ENCODE measurements at regions not wholly inside any gene's neighbourhood (a gene's known extent, or its start where the extent isn't known, plus 50 kb on each side); places are given as distances from the start of the nearest gene placed in this dataset.

DNA sequence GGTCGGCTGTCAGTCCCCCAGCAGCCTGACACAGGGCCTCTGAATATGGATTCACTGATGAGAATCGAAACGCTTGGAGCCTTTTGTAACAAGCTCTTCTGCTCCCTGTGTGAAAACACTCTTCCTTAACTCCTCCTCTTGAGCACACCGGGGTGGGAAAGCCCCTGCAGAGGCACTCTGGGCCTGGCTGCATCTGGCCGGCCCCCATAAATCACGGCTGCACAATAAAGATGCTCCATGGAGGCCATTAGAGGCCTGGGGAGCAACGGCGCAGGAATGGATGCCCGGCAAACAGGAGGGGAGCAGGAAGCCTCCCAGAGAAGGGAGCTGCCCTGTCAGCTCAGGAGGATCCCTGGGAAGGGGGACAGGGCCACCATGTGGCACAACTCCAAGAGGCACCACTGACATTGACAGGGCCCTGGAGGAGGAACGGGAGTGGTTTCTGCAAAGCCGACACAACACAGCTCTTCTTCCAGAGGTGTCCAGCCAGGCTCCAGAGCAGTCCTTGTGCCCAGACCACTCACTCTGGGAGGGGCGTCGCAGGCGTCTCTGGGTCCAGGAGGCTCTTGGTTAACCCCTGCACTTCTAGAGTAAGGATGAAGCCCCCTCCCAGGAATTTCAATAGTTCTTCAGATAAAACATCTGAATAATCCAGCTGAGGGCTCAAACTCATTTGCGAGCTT is 509.3 kb upstream of the PPP2R3A start:
- H3K36me3 ChIP-seq (ENCODE audit: control insufficient read depth, insufficient read depth, low read length) = no peaks in the 10 kb centered on the region
- no peak overlapping the region for H3K4me3 ChIP-seq (ENCODE audit: low read depth, low read length)
- H3K4me2 ChIP-seq (ENCODE audit: low read length) = no peak overlapping the region
- H2AFZ ChIP-seq = no peak overlapping the region
- TF ChIP-seq, protein P1, sequence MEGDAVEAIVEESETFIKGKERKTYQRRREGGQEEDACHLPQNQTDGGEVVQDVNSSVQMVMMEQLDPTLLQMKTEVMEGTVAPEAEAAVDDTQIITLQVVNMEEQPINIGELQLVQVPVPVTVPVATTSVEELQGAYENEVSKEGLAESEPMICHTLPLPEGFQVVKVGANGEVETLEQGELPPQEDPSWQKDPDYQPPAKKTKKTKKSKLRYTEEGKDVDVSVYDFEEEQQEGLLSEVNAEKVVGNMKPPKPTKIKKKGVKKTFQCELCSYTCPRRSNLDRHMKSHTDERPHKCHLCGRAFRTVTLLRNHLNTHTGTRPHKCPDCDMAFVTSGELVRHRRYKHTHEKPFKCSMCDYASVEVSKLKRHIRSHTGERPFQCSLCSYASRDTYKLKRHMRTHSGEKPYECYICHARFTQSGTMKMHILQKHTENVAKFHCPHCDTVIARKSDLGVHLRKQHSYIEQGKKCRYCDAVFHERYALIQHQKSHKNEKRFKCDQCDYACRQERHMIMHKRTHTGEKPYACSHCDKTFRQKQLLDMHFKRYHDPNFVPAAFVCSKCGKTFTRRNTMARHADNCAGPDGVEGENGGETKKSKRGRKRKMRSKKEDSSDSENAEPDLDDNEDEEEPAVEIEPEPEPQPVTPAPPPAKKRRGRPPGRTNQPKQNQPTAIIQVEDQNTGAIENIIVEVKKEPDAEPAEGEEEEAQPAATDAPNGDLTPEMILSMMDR (IDR thresholded peaks at IDR 0.05) = no peak
- H3K27me3 ChIP-seq (ENCODE audit: control insufficient read depth, insufficient read depth, low read length) = no peaks in the 10 kb centered on the region
- no peaks in the 10 kb centered on the region for H3K79me2 ChIP-seq
- no peak overlapping the region for H3K27ac ChIP-seq
- no peaks in the 10 kb centered on the region for H3K4me1 ChIP-seq
- H3K9ac ChIP-seq = no peak overlapping the region
- H3K9me3 ChIP-seq (ENCODE audit: control insufficient read depth, low read length) = no peaks in the 10 kb centered on the region

DNA sequence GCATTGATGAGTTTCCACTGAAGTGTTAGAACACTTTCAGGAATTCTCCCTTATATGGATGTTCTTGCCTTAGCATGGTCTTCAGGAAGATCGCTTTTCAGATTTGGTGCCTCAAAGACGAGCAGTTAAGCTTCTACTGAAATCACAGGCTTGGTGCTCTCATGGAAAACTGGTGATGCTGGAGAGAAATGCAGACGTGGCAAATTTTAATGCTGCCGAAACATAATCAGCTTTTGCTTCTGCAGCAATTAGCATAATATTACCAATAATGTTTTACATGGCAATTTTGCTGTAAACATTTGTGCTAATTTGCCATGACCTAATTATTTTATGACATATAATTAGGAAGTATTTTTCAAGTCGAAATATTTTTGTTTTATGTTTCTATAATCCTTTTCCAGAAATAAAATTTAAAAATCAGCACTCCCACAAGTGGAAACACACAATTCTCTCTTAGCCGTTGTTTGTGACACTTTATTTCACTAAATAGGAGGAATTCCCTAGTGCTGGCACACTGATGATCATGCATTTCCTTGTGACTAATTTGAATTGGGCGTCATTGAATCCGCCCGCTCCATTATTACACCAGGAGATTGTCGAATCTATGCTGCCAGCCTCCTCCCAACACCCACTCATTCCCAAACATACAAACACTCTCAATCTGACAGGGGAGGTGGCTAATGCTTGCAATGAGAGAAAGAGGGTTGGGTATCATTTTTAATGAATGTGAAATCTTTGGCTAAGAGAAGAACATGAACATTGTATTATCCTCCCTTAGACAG is 506.8 kb upstream of the PPP2R3A start:
- Histone ChIP-seq H3K4me2 (ENCODE audit: low read length) (no peak overlapping the region), H2AFZ (no peak overlapping the region), H3K9ac (no peak overlapping the region), H3K27ac (no peak overlapping the region), H3K27me3 (ENCODE audit: control insufficient read depth, insufficient read depth, low read length) (no peaks in the 10 kb centered on the region), H3K4me1 (no peaks in the 10 kb centered on the region), H3K36me3 (ENCODE audit: control insufficient read depth, insufficient read depth, low read length) (no peaks in the 10 kb centered on the region), H3K4me3 (ENCODE audit: low read depth, low read length) (no peak overlapping the region), H3K9me3 (ENCODE audit: control insufficient read depth, low read length) (no peaks in the 10 kb centered on the region), H3K79me2 (no peaks in the 10 kb centered on the region)
- TF ChIP-seq, protein P1 (IDR thresholded peaks at IDR 0.05) = no peak

DNA sequence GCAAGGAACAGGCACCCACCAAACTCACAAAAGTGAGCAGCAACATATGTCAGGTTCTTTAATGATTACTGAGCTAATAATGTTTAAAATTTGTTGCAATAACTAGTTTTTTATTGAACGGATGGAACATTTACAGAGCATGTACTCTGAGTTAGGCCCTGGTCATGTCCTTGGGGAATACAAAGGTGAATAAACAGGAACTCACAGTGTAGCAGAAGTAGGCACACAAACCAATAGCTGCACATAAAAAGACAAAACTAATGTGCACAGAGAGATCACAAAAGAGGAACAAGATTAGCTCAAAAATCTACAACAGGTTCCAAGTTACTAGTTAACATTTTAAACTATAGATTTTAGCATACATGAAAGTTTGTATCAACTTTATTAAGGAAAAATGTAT is 505.3 kb upstream of the PPP2R3A start:
- Histone ChIP-seq H3K4me3 (ENCODE audit: low read depth, low read length) (no peak overlapping the region), H3K27me3 (ENCODE audit: control insufficient read depth, insufficient read depth, low read length) (no peaks in the 10 kb centered on the region), H3K36me3 (ENCODE audit: control insufficient read depth, insufficient read depth, low read length) (no peaks in the 10 kb centered on the region), H3K9me3 (ENCODE audit: control insufficient read depth, low read length) (no peaks in the 10 kb centered on the region), H2AFZ (no peak overlapping the region), H3K4me2 (ENCODE audit: low read length) (no peak overlapping the region), H3K27ac (no peak overlapping the region), H3K4me1 (no peaks in the 10 kb centered on the region), H3K9ac (no peak overlapping the region), H3K79me2 (no peaks in the 10 kb centered on the region)
- TF ChIP-seq, protein P1 (IDR thresholded peaks at IDR 0.05) = no peak

DNA sequence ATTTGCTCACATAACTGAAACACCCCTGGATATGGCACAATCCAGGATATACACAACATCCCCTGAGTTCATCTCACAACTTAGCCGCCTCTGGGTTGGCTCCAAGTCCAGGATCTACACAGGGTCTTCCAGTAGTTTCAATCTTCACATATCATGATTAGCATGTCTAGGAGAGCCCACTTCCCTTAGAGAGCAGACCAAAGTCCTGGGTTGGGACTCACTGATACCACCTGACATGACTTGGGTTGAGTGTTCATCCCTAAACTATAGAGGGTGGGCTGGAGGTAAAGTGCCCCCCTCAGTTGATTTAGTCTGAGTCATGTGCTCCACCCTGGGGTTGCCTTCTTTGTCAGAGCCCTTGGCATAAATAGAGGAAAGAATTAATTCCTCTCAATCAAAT is 493.6 kb upstream of the PPP2R3A start:
- Histone ChIP-seq H3K27me3 (ENCODE audit: control insufficient read depth, insufficient read depth, low read length) (no peaks in the 10 kb centered on the region), H3K4me3 (ENCODE audit: low read depth, low read length) (no peak overlapping the region), H3K9ac (no peak overlapping the region), H3K36me3 (ENCODE audit: control insufficient read depth, insufficient read depth, low read length) (no peaks in the 10 kb centered on the region), H3K9me3 (ENCODE audit: control insufficient read depth, low read length) (no peaks in the 10 kb centered on the region), H3K4me1 (no peaks in the 10 kb centered on the region), H2AFZ (no peak overlapping the region), H3K27ac (no peak overlapping the region), H3K79me2 (no peaks in the 10 kb centered on the region), H3K4me2 (ENCODE audit: low read length) (no peak overlapping the region)
- TF ChIP-seq, protein P1 (IDR thresholded peaks at IDR 0.05) = no peak

All from parathyroid adenoma (tissue), 2 donors.